GM19395 (cell line): ENCODE measurements at regions not wholly inside any gene's neighbourhood (a gene's known extent, or its start where the extent isn't known, plus 50 kb on each side); places are given as distances from the start of the nearest gene placed in this dataset.

ENCODE experiments used
- ATAC-seq: cut with Tn5 transposase; IDR thresholded peaks from one replicate; pipeline ENCODE4 v1.9.1; 2021; ENCODE audit warnings: mild to moderate bottlenecking, moderate library complexity; ENCODE audit not compliant: unreplicated experiment

GRCh38 chr16:55949518-55949917 is 74.3 kb upstream of the CES5A start:
- ATAC-seq: no peak

GRCh38 chr16:55948230-55948629 is 73.1 kb upstream of the CES5A start:
- no peak for ATAC-seq

- ATAC-seq: no peak
These were observed 72.2 kb upstream of the CES5A start for GRCh38 chr16:55947366-55947765.

GRCh38 chr16:55944377-55944802 is 69.2 kb upstream of the CES5A start:
- ATAC-seq: no peak

GRCh38 chr16:55943267-55943666 is 68.1 kb upstream of the CES5A start:
- ATAC-seq: no peak

GRCh38 chr16:55942821-55943220 is 67.6 kb upstream of the CES5A start:
- no peak for ATAC-seq

- ATAC-seq: no peak
These were observed 66.4 kb upstream of the CES5A start for GRCh38 chr16:55941552-55941951.

GRCh38 chr16:55938126-55938525 is 63.0 kb upstream of the CES5A start:
- ATAC-seq: no peak

- no peak for ATAC-seq
These were observed 57.9 kb upstream of the CES5A start for GRCh38 chr16:55933038-55933437.

GRCh38 chr16:55930036-55930435 is 54.9 kb upstream of the CES5A start:
- ATAC-seq: no peak

GRCh38 chr16:55929181-55929580 is 54.0 kb upstream of the CES5A start:
- ATAC-seq: no peak

GRCh38 chr16:55925242-55925641 is 50.1 kb upstream of the CES5A start:
- no peak for ATAC-seq
